ENCODE measurements at regions not wholly inside any gene's neighbourhood (a gene's known extent, or its start where the extent isn't known, plus 50 kb on each side); places are given as distances from the start of the nearest gene placed in this dataset.
"Not testable (repeated sequence)": the region's sequence is repeated elsewhere in the genome, so short reads cannot be mapped to it uniquely, and the experiment has no call there.

DNA sequence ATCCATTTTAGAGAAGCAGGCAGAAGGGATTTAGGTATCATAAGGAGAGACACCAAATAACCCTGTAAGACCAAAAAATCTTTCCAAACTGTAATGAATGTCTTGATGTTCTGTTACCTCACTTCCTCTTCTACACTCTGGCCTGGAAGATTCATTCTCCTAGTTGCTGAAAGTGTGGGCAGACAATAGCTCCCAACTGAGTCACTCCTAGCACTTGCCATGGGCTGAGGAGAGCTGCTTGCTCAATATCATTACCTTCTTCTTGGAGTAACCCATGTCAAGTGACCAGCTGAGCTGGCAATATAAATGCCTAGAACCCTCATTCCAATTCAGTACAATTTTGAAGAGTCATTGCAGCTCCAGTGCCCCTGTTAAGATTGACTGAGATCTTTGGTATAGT, 1985.5 kb upstream of the CDH6 start:
- DNase-seq: no peak

DNA sequence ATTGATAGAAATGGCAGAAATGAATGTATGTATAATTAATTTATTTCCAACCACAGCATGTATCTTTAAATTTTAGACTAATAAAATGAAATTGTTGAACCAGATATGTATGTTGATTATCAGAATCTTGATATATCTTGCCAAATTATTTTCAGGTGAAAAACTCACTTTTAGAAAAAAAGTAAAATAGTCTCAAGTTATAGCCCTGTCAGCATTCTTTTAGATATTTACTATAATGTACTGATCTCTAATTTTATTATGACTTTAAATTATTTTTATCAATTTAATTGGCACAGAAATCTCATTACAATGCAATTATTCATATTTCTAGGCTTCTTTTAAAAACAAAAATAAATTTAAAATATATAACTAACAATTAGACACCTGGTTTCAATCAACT, 1990.4 kb upstream of the CDH6 start:
- no peak for DNase-seq

DNA sequence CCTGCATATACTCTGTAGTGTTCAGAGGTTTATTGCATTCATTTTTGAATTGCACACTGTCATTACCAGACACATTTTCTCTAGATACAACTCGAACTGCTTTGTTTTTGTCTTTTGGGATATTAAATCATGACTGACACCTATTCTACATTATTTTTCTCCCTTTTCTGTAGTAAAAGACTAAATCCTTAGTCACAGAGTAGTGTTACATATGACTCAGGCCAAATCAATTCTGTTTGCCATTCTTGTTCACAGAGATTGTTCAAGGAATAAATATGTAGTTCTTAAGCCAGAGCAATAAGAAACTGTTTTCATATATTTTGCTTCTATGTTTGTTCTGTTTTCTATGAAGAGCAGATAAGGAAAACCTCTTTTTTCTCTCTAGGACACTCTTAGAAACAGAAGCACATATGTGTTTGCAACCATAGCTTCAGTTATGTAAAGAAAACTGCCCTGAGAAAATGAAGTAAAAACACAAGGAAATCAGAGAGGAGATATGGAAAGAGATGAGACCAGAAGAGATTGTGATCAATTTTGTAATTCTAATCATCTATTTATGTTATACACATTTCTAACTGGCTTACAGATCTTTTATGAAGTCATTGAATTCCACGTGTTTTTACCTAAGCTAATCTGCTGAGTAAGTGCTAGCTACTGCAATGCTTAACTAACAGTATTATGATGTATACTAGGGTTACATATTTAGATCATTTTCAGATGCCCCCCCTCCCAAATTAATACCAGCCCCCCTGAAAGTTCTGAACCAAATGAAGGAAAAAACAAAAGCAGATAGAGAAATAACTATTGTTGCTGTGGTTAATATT, 1995.6 kb upstream of the CDH6 start:
- no peak for DNase-seq

DNA sequence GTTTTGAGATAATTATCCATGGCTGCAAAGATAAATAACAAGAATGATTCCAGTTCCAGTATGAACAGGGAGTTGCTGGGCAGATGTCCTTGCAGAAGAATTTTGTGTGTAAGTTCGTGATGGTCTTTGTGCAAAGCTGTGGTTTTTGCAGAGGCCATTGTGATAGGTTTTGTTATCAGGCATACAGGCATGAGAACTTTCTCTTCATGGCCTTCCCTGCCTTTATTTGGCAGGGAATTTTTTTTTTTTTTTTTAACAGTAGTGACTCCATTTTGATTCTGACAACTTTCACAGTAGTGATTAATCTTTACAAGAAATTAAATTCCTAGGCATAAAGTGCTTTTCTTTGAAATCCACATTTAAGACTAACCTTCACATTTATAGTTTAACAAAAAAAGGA, 1999.5 kb upstream of the CDH6 start:
- no peak for DNase-seq

DNA sequence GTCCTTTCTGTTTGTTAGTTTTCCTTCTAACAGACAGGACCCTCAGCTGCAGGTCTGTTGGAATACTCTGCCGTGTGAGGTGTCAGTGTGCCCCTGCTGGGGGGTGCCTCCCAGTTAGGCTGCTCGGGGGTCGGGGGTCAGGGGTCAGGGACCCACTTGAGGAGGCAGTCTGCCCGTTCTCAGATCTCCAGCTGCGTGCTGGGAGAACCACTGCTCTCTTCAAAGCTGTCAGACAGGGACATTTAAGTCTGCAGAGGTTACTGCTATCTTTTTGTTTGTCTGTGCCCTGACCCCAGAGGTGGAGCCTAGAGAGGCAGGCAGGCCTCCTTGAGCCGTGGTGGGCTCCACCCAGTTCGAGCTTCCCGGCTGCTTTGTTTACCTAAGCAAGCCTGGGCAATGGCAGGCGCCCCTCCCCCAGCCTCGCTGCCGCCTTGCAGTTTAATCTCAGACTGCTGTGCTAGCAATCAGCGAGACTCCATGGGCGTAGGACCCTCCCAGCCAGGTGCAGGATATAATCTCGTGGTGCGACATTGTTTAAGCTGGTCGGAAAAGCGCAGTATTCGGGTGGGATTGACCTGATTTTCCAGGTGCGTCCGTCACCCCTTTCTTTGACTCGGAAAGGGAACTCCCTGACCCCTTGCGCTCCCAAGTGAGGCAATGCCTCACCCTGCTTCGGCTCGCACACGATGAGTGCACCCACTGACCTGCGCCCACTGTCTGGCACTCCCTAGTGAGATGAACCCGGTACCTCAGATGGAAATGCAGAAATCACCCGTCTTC, 2002.0 kb upstream of the CDH6 start:
- DNase-seq: not testable (repeated sequence)

GRCh38 chr5:29190398-29190797, 2003.1 kb upstream of the CDH6 start:
- DNase-seq: not testable (repeated sequence)

DNA sequence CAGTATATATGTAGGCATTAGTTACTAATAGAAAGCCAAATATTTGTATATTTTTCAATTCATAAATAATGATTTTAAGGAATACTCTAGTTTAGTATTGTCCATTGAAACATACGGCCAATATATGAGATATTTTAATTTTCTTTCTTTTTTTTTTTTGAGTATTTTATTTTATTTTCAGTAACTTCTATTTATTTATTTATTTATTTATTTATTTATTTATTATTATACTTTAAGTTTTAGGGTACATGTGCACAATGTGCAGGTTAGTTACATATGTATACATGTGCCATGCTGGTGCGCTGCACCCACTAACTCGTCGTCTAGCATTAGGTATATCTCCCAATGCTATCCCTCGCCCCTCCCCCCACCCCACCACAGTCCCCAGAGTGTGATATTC, 2007.1 kb upstream of the CDH6 start:
- not testable (repeated sequence) for DNase-seq

DNA sequence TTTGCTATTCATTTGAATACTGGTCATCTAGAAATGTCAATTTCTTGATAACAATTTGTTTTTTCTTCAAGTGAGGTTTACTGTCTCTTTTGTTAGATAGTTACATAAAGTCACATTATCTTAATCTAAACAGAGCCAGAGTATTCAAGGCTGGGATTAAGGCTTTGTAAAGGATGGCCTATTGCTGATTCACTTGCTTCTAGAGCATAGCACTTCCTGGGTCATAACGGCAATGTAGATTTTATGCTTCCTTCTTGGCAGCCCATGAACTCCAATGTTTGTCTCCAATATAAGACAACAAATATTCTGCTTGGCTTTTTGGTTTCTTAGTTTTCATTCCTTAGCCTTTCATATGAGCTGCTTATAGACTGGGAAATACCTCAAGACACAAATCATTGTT, 2007.9 kb upstream of the CDH6 start:
- no peak for DNase-seq

DNA sequence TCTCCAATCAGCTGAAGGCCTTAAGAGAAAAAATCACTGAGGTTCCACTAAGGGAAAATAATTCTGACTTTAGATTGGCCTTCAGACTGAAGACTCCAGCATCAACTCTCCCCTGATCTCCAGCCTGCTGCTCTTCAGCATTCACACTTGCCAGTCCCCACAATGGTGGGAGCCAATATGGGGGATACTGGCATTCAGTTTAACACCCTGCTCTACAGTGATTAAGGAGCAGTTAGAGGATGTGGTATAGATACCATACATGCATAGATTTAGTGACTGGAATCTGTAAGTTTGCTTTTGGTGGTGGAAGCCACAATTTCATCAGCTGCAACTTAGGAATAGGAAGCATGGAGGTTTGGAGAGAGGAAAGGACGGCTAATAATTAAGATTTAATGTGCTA, 2017.7 kb upstream of the CDH6 start:
- DNase-seq: no peak

DNA sequence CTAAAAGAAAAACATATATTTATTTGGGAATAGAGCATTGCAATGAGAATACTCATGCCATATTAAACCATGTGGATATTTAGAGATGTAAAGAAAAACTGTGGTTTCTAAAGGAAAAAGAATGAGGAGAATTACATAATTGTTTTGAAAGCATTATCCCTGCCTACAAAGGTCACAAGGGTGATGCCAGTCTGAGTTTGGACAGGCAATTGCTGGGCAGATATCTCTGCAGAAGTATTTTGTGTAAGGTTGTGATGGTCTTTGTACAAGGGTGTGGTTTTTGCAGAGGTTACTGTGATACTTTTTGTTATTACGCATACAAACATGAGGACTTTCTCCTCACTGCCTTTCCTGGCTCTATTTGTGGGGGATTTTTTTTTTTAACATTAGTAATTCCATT, 2022.9 kb upstream of the CDH6 start:
- DNase-seq: no peak

DNA sequence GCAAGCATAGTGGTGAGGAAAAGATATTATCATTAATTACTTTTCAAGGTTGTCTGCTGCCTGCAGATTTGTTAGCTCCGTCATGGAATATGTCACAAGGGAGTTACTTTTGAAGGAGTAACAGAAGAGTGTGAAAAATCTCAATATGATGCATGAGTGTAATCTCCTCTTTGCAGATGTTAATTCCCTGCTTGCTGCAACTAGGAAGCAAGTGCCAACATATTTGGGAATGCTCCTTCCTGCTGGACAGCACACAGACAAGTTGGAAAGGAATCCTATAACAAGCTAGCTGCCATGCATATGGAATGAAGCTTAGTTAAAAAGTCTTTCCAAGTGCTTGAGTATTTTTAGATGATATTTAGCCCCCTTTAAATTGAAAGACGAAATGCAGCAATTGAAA, 2023.6 kb upstream of the CDH6 start:
- no peak for DNase-seq

GRCh38 chr5:29162297-29162696, 2031.2 kb upstream of the CDH6 start:
- peak; percentile 87 for DNase-seq

- DNase-seq: peak; percentile 44
Measured at GRCh38 chr5:29161399-29162291, 2031.8 kb upstream of the CDH6 start.

DNA sequence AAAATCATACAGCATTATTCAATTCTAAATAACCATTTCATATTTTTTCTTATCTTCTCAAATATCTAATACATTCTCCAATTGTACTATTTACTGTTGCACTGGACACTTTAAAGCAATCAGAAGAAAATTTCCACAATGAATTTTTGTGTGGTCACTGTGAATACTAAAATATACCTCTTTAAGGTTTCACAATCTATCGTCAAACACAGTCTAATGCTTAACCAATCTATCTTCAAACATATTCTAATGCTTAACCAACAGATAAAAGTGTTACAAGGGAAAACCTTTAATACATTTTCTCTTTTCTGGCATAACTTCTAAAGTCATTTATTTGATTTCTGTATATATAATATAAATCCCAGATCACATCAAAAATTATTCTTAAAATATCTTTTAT, 2035.5 kb upstream of the CDH6 start:
- DNase-seq: no peak

DNA sequence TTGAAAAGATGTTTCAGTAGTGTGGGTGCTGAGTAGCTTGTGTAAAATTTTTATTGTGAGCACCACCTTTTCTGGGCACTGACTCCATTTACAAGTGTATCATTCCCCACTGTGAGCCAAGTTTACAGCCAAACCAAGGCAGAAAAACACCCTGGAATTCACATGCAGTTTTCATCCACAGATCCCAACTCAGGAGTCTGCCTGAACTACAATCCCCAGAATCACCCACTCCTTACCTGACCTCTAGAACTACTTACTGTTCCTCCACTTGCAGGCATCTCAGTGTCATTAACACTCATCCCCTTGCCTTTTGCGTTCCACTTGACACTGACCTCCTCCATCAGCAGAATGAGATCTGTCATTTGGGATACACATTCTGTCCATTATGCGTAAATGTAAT, 2042.6 kb upstream of the CDH6 start:
- DNase-seq: no peak

- DNase-seq: no peak
Measured at GRCh38 chr5:29148581-29148980, 2044.9 kb upstream of the CDH6 start.

- DNase-seq: no peak
Measured at GRCh38 chr5:29148073-29148472, 2045.4 kb upstream of the CDH6 start.

DNA sequence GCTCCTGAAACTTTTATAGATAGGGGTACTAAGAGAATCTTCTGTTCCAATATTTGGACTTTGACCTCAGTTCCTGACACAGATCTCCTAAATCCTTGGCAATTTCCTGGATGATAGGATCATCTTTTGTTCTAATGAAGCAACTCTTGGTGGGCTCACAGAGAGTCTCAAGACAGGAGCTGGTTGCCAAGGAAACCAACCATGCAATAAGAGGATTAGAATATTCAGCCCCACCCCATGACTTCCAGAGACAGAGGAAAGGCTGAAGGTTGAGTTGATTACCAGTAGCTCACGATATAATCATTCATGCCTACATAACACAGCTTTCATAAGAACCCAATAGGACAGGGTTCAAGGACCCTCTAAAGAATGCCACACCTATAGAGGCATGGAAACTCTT, 2050.2 kb upstream of the CDH6 start:
- DNase-seq: no peak

DNA sequence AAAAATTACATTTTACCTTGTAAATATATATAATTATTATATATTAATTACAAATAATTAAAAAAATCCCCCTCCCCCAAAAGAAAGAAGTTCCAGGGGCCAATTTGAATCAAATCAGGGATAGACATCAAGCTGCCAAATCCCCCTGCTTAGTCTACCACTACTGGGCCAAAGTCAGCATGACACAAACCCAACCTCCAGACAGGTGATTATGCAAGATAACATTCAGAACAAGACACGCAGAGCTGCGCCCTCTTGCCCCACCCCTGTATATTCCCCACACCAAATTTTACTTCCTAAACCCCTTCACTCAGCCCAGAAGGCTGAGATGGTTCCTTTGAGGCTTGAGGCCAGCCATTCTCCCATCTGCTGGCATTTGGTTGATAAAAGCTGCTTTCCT, 2059.1 kb upstream of the CDH6 start:
- DNase-seq: no peak

DNA sequence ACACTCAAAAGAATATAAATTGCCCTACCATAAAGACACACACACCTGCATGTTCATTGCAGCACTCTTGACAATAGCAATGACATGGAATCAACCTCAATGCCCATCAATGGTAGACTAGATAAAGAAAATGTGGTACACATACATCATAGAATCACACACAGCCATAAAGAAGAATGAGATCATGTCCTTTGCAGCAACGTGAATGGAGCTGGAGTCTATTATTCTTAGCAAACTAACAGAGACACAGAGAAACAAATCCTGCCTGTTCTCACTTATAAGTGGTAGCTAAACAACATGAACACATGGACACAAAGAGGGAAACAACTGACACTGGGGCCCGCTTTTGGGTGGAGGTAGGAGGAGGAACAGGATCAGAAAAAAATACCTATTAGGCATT, 2062.2 kb upstream of the CDH6 start:
- peak; percentile 15 for DNase-seq

DNA sequence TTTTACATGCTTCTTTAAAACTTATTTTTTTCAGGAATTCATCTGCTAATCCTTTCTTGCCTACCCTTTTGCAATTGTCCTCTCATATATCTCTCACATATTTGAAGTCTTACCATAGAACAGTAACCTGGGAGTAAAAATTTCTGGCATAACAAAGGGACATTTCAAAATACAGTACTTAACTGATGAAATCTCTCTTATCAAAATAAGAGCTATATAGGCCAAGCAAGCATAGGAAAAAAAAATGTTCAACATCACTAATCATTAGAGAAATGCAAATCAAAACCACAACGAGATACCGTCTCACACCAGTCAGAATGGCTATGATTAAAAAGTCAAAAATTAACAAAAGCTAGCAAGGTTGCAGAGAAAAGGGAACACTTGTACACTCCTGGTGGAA, 2062.7 kb upstream of the CDH6 start:
- no peak for DNase-seq

GRCh38 chr5:29127524-29128156, 2065.8 kb upstream of the CDH6 start:
- DNase-seq: not testable (repeated sequence)

- DNase-seq: not testable (repeated sequence)
Measured at GRCh38 chr5:29126462-29126861, 2067.0 kb upstream of the CDH6 start.
